ENCODE measurements at regions not wholly inside any gene's neighbourhood (a gene's known extent, or its start where the extent isn't known, plus 50 kb on each side); places are given as distances from the start of the nearest gene placed in this dataset.

- TF ChIP-seq POLR2A (IDR thresholded peaks at IDR 0.05): no peak
- TF ChIP-seq, protein P1, sequence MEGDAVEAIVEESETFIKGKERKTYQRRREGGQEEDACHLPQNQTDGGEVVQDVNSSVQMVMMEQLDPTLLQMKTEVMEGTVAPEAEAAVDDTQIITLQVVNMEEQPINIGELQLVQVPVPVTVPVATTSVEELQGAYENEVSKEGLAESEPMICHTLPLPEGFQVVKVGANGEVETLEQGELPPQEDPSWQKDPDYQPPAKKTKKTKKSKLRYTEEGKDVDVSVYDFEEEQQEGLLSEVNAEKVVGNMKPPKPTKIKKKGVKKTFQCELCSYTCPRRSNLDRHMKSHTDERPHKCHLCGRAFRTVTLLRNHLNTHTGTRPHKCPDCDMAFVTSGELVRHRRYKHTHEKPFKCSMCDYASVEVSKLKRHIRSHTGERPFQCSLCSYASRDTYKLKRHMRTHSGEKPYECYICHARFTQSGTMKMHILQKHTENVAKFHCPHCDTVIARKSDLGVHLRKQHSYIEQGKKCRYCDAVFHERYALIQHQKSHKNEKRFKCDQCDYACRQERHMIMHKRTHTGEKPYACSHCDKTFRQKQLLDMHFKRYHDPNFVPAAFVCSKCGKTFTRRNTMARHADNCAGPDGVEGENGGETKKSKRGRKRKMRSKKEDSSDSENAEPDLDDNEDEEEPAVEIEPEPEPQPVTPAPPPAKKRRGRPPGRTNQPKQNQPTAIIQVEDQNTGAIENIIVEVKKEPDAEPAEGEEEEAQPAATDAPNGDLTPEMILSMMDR (IDR thresholded peaks at IDR 0.05): no peak
- no peak for DNase-seq
- intact Hi-C loops (cut with DNase I): no loop called here
- peaks cover 0 to 6% (median 0%) of the 10 kb centered on the region in 4 donors for H3K27me3 ChIP-seq
- no peak overlapping the region for H3K27ac ChIP-seq
- H3K9me3 ChIP-seq: no peaks in the 10 kb centered on the region
- no peaks in the 10 kb centered on the region for H3K36me3 ChIP-seq
- WGBS, 2 donors: 15 to 47% methylated on average over 4 of the region's 4 CpGs
- H3K4me3 ChIP-seq: no peak overlapping the region
- H3K4me1 ChIP-seq: peaks cover 0 to 6% (median 0%) of the 10 kb centered on the region in 3 donors
Observed at GRCh38 chr10:8975535-8975934, 921.0 kb downstream of the GATA3 start.

DNA sequence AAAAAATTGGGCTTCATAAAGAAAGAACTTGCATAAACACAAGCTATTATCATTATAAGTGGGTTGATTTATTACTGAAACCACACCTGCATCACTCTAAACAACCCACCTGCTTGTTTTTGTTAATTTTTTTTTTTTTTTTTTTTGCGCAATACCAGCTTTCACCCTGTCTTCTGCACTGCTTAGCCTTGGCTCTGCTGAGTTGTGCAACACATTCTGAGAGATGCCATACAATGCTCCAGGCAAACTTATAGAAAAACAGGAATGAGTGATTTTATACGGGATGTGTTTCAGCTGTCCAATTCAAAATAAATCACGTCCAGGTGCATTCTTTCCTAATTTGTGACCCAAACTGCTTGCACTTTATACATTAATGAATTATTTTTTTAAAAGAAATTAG, 923.6 kb downstream of the GATA3 start:
- no peak for DNase-seq
- H3K4me3 ChIP-seq: no peak overlapping the region
- H3K36me3 ChIP-seq: no peaks in the 10 kb centered on the region
- H3K4me1 ChIP-seq: peaks cover 0 to 6% (median 0%) of the 10 kb centered on the region in 3 donors
- no peaks in the 10 kb centered on the region for H3K9me3 ChIP-seq
- no peak for TF ChIP-seq POLR2A (IDR thresholded peaks at IDR 0.05)
- TF ChIP-seq, protein P1 (IDR thresholded peaks at IDR 0.05): no peak
- 38 to 42% methylated on average over 3 of the region's 3 CpGs for WGBS, 2 donors
- intact Hi-C loops (cut with DNase I): no loop called here
- no peak overlapping the region for H3K27ac ChIP-seq
- peaks cover 0 to 6% (median 0%) of the 10 kb centered on the region in 4 donors for H3K27me3 ChIP-seq

- Histone ChIP-seq H3K4me1 (peaks cover 0 to 6% (median 0%) of the 10 kb centered on the region in 3 donors), H3K27ac (no peak overlapping the region), H3K9me3 (no peaks in the 10 kb centered on the region), H3K4me3 (no peak overlapping the region), H3K27me3 (peaks cover 0 to 6% (median 0%) of the 10 kb centered on the region in 4 donors), H3K36me3 (no peaks in the 10 kb centered on the region)
- 30 to 42% methylated on average over 4 of the region's 4 CpGs for WGBS, 2 donors
- TF ChIP-seq, protein P1 (IDR thresholded peaks at IDR 0.05): no peak
- no peak for TF ChIP-seq POLR2A (IDR thresholded peaks at IDR 0.05)
- intact Hi-C loops (cut with DNase I): no loop called here
- DNase-seq: no peak
Observed at GRCh38 chr10:8979976-8980375, 925.5 kb downstream of the GATA3 start.

DNA sequence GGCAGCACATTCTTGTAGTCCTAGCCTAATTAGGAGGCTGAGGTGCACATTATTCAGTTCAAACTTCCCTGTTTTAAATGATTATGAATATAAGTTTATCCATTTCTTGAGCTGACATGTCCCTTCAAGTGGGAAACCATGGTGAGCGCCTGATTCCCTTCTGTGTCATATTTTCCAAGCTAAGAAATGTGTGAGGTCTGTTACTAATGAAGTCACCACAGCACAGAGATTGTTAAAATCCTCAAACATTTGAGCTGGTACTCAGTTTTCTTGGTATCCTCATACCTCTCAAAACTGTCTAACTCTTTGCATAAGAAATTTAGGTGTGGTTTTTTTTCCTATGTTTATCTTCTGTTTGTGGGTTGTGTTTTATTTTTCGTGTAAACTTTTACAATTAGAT, 926.8 kb downstream of the GATA3 start:
- Histone ChIP-seq H3K4me3 (no peak overlapping the region), H3K27me3 (peaks cover 0 to 6% (median 0%) of the 10 kb centered on the region in 4 donors), H3K36me3 (no peaks in the 10 kb centered on the region), H3K4me1 (no peaks in the 10 kb centered on the region), H3K27ac (no peak overlapping the region), H3K9me3 (no peaks in the 10 kb centered on the region)
- intact Hi-C loops (cut with DNase I): no loop called here
- TF ChIP-seq POLR2A (IDR thresholded peaks at IDR 0.05): no peak
- TF ChIP-seq, protein P1 (IDR thresholded peaks at IDR 0.05): no peak
- 52% methylated on average over 2 of the region's 2 CpGs for WGBS, 2 donors
- DNase-seq: no peak

DNA sequence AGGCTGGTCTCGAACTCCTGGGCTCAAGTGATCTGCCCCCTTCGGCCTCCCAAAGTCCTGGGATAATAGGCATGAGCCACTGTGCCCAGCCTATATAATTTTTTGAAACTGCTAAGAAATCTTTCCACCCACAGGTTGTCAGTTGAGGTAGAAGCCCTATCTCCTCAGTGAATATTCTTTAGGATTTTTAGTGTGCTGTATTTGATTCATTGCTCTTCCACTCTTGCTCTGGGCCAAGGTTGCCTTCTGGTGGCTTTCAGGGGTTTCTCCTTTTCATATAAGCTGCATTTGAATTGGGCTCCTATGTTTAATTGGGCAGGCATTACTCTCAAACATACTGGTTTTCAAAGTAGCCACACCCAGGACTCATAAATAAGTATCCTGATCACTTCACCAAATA, 931.2 kb downstream of the GATA3 start:
- Histone ChIP-seq H3K4me3 (no peak overlapping the region), H3K9me3 (no peaks in the 10 kb centered on the region), H3K36me3 (no peaks in the 10 kb centered on the region), H3K4me1 (no peaks in the 10 kb centered on the region), H3K27ac (no peak overlapping the region), H3K27me3 (peaks cover 0 to 5% (median 0%) of the 10 kb centered on the region in 4 donors)
- intact Hi-C loops (cut with DNase I): no loop called here
- DNase-seq: no peak
- 90 to 96% methylated on average over 2 of the region's 2 CpGs for WGBS, 2 donors
- TF ChIP-seq POLR2A (IDR thresholded peaks at IDR 0.05): no peak
- TF ChIP-seq, protein P1 (IDR thresholded peaks at IDR 0.05): no peak

Measured in esophagus squamous epithelium (tissue), 5 donors.